OCI-LY1 (cell line): ENCODE measurements at regions not wholly inside any gene's neighbourhood (a gene's known extent, or its start where the extent isn't known, plus 50 kb on each side); places are given as distances from the start of the nearest gene placed in this dataset.

Source experiments
- H2AFZ ChIP-seq: fragments of 200-600 bp; sonication (generic), shearing (Covaris generic); 2 replicates; pipeline ENCODE4 v1.6.0; 2014; ENCODE audit warnings: antibody characterized with exemption, mild to moderate bottlenecking, low read length
- H3F3A ChIP-seq: fragments of 200-600 bp; sonication (generic), shearing (Covaris generic); 2 replicates; pipeline ENCODE4 v1.6.0; 2014; ENCODE audit warnings: mild to moderate bottlenecking, antibody characterized with exemption, low read length, moderate library complexity; ENCODE audit not compliant: insufficient read depth
- H3K27ac ChIP-seq: fragments of 200-600 bp; sonication (generic); 2 replicates; pipeline ENCODE4 v1.5.1; 2014; ENCODE audit warnings: low read length, mixed run types, mild to moderate bottlenecking, low read depth; ENCODE audit not compliant: poor library complexity, severe bottlenecking
- H3K27me3 ChIP-seq: fragments of 200-600 bp; sonication (generic); 2 replicates; pipeline ENCODE4 v1.6.0; 2014; ENCODE audit warnings: antibody characterized with exemption, mild to moderate bottlenecking, low read length, moderate library complexity; ENCODE audit not compliant: insufficient read depth
- H3K36me3 ChIP-seq: fragments of 200-600 bp; sonication (generic); 2 replicates; pipeline ENCODE4 v1.6.1; 2014; ENCODE audit warnings: mild to moderate bottlenecking, antibody characterized with exemption, low read length, moderate library complexity, mixed read lengths; ENCODE audit not compliant: insufficient read depth
- H3K4me1 ChIP-seq: fragments of 200-600 bp; sonication (generic); 2 replicates; pipeline ENCODE4 v1.5.1; 2014; ENCODE audit warnings: mild to moderate bottlenecking, low read length, moderate library complexity; ENCODE audit not compliant: insufficient read depth, severe bottlenecking
- H3K4me2 ChIP-seq: fragments of 200-600 bp; sonication (generic), shearing (Covaris generic); 2 replicates; pipeline ENCODE4 v1.6.1; 2014; ENCODE audit warnings: low read length
- H3K4me3 ChIP-seq: fragments of 200-600 bp; sonication (generic); 2 replicates; pipeline ENCODE4 v1.5.1; 2014; ENCODE audit warnings: low read length, low read depth, mild to moderate bottlenecking, mixed read lengths; ENCODE audit not compliant: poor library complexity, severe bottlenecking
- H3K79me2 ChIP-seq: fragments of 200-600 bp; shearing (Covaris generic); 2 replicates; pipeline ENCODE4 v1.6.1; 2016; ENCODE audit warnings: mixed run types, low read length, mixed read lengths; ENCODE audit not compliant: insufficient read depth
- H3K9ac ChIP-seq: fragments of 200-600 bp; sonication (generic), shearing (Covaris generic); 2 replicates; pipeline ENCODE4 v1.6.1; 2014; ENCODE audit warnings: mild to moderate bottlenecking, low read length, mixed read lengths
- H3K9me2 ChIP-seq: fragments of 200-600 bp; sonication (generic), shearing (Covaris generic); 2 replicates; pipeline ENCODE4 v1.6.1; 2014; ENCODE audit warnings: low read depth, mild to moderate bottlenecking, low read length, mixed read lengths
- H3K9me3 ChIP-seq: fragments of 200-600 bp; shearing (Covaris generic); 2 replicates; pipeline ENCODE4 v1.6.1; 2014; ENCODE audit warnings: low read length, mixed read lengths
- H4K20me1 ChIP-seq: fragments of 200-600 bp; sonication (generic), shearing (Covaris generic); 2 replicates; pipeline ENCODE4 v1.6.0; 2016; ENCODE audit warnings: mild to moderate bottlenecking, low read length; ENCODE audit not compliant: insufficient read depth
- CTCF ChIP-seq: fragments of 200-600 bp; sonication (generic), shearing (Covaris generic); IDR thresholded peaks from 2 replicates; pipeline ENCODE4 v1.5.1; 2017; ENCODE audit warnings: mild to moderate bottlenecking, antibody characterized with exemption, low read length, moderate library complexity, mixed read lengths
- EZH2 ChIP-seq: fragments of 200-600 bp; sonication (generic), shearing (Covaris generic); IDR thresholded peaks from 2 replicates; pipeline ENCODE4 v1.8.0; 2017; ENCODE audit warnings: borderline replicate concordance, mixed run types, mild to moderate bottlenecking, antibody characterized with exemption, low read length, moderate library complexity, mixed read lengths

- H3K36me3 ChIP-seq: no peaks in the 10 kb centered on the region
- H3K4me3 ChIP-seq: no peak overlapping the region
- no peaks in the 10 kb centered on the region for H3K4me1 ChIP-seq
- H3F3A ChIP-seq: no peaks in the 10 kb centered on the region
- H4K20me1 ChIP-seq: no peaks in the 10 kb centered on the region
- H3K27ac ChIP-seq: no peak overlapping the region
- H3K27me3 ChIP-seq: peaks cover 10% of the 10 kb centered on the region
- H3K4me2 ChIP-seq: no peak overlapping the region
- H3K79me2 ChIP-seq: no peaks in the 10 kb centered on the region
- TF ChIP-seq EZH2: no peak
- TF ChIP-seq CTCF: no peak
- no peaks in the 10 kb centered on the region for H3K9me2 ChIP-seq
- H3K9ac ChIP-seq: no peak overlapping the region
- H3K9me3 ChIP-seq: no peaks in the 10 kb centered on the region
- no peak overlapping the region for H2AFZ ChIP-seq
Observed at GRCh38 chr13:111411919-111412650, 91.6 kb downstream of the TEX29 start.

- no peak overlapping the region for H3K4me2 ChIP-seq
- H3K27ac ChIP-seq: no peak overlapping the region
- peaks cover 16% of the 10 kb centered on the region; the same call in 1 of the 2 replicates for H3K27me3 ChIP-seq
- no peaks in the 10 kb centered on the region for H3K79me2 ChIP-seq
- TF ChIP-seq CTCF: no peak
- no peak for TF ChIP-seq EZH2
- no peak overlapping the region for H2AFZ ChIP-seq
- H3K9me3 ChIP-seq: no peaks in the 10 kb centered on the region
- no peaks in the 10 kb centered on the region for H3K4me1 ChIP-seq
- H3K4me3 ChIP-seq: no peak overlapping the region
- no peaks in the 10 kb centered on the region for H3K9me2 ChIP-seq
- no peaks in the 10 kb centered on the region for H3F3A ChIP-seq
- H4K20me1 ChIP-seq: no peaks in the 10 kb centered on the region
- H3K9ac ChIP-seq: no peak overlapping the region
- no peaks in the 10 kb centered on the region for H3K36me3 ChIP-seq
Observed at GRCh38 chr13:111413407-111414187, 93.2 kb downstream of the TEX29 start.

GRCh38 chr13:111414341-111414740 is 93.9 kb downstream of the TEX29 start:
- H3K9me2 ChIP-seq: no peaks in the 10 kb centered on the region
- no peaks in the 10 kb centered on the region for H3K9me3 ChIP-seq
- H4K20me1 ChIP-seq: no peaks in the 10 kb centered on the region
- no peak overlapping the region for H3K4me2 ChIP-seq
- H3K27me3 ChIP-seq: peaks cover 16% of the 10 kb centered on the region; the same call in 1 of the 2 replicates
- H3F3A ChIP-seq: no peaks in the 10 kb centered on the region
- no peaks in the 10 kb centered on the region for H3K4me1 ChIP-seq
- TF ChIP-seq EZH2 (no peak), CTCF (no peak)
- H3K4me3 ChIP-seq: no peak overlapping the region
- no peaks in the 10 kb centered on the region for H3K36me3 ChIP-seq
- H3K79me2 ChIP-seq: no peaks in the 10 kb centered on the region
- no peak overlapping the region for H3K9ac ChIP-seq
- no peak overlapping the region for H3K27ac ChIP-seq
- no peak overlapping the region for H2AFZ ChIP-seq
